Smooth muscle cell of the brain vasculature (primary cell): ENCODE measurements at regions not wholly inside any gene's neighbourhood (a gene's known extent, or its start where the extent isn't known, plus 50 kb on each side); places are given as distances from the start of the nearest gene placed in this dataset.
"Not testable (repeated sequence)": the region's sequence is repeated elsewhere in the genome, so short reads cannot be mapped to it uniquely, and the experiment has no call there.

Experiments used
- DNase-seq: peaks from one replicate; pipeline ENCODE4 v3.0.0-alpha.2; 2012; ENCODE audit warnings: low read depth, low spot score

DNA sequence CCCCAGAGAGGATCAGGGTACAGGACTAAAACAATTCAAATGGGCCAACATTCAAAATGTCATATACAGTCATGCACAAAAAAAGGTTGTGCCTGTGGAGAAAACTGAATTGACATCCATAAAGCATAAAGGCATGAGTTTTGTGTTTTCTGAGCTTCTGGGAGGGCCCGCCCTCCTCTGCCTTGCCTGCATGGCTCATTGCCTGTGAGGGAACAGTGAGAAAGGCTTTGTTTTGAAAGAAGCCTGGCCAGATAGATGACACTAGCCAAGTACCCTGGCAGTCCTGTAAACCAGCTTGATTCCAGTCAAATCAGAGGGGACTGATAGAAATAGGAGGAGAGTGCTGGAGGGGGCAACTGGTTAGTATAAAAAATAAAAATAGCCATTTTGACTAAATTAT lies 194.3 kb downstream of the KIT start:
- no peak for DNase-seq

- no peak for DNase-seq
Observed at GRCh38 chr4:54844911-54845310, 187.2 kb downstream of the KIT start.

- no peak for DNase-seq
Observed at GRCh38 chr4:54843946-54844345, 186.2 kb downstream of the KIT start.

- no peak for DNase-seq
Observed at GRCh38 chr4:54843106-54843505, 185.3 kb downstream of the KIT start.

- DNase-seq = no peak
Observed at GRCh38 chr4:54842656-54843055, 184.9 kb downstream of the KIT start.

GRCh38 chr4:54842226-54842625 lies 184.5 kb downstream of the KIT start:
- no peak for DNase-seq

DNA sequence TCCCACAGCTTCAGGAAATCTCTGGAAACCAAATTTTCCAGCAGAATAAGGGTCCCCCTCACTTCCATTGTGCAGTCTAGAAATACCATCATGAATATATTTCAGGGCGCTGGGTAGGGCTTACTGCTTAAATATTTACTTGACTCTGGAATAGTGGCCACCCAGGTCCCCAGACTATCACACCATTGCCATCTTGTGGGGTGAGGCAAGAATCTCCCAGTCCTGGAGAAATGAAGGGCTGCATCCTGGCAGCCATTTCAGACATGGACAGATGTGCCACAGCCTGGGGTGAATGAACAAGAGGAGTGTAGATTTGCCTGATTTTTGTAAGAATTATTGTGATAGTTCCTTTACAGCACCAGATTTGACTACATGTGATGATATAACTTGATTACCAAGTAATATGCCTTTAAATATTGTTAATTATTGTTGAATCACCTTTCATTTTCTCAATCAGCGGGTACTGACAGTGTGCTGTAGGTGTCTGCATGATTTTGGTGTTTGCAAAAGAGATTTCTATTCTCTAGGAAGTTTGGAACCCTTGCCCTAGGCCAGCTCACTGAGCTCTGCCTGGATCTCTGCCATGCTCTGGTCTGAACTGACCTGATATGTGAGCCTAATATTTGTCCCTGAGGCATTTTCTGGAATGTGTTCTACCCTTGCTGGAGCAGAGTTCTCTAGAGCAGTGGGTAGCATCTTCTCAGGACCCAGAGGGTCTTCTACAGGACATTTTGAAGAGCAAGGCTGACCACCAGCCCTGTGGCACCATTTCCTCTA lies 183.4 kb downstream of the KIT start:
- no peak for DNase-seq

GRCh38 chr4:54840430-54840829 lies 182.7 kb downstream of the KIT start:
- DNase-seq = no peak

DNA sequence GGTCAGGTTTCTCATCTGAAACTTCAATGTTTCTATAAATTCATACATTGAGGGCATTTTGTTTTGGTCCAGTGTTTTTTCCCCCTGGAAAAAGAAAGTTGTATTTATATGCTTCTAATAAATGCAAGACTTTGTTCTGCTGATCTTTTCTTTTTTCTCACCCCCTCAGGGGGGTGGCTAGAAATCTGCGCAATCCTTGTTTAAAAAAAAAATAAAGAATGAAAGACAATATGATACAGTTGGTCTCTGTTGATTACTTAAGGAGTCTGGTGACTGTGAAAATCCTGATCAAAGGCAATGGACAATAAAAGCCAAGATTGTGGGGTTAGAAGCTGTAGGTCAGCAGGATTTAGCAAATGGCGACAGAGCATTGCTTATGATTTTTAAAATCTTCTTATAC lies 180.5 kb downstream of the KIT start:
- DNase-seq = no peak

GRCh38 chr4:54837576-54838140 lies 179.9 kb downstream of the KIT start:
- DNase-seq = no peak

GRCh38 chr4:54828361-54828760 lies 170.6 kb downstream of the KIT start:
- DNase-seq = not testable (repeated sequence)

DNA sequence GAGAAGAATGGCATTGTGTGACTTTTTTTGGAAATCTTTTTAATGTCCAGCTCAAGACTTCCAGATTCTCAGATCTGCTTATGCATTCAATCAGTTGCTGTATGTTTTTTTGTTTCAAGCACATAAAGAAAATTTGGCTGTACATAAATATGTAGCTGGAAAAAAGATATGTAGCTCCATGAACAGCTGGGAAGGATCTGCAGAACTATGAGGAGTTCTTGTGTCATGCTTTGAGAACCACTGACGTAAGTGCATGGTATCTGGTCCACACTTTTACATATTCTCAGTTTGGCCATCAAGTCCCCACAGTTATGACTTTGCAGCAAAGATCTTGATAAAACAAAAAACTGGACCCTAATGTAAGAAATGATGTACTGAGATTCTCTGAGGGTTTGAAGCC lies 165.9 kb downstream of the KIT start:
- DNase-seq = no peak

DNA sequence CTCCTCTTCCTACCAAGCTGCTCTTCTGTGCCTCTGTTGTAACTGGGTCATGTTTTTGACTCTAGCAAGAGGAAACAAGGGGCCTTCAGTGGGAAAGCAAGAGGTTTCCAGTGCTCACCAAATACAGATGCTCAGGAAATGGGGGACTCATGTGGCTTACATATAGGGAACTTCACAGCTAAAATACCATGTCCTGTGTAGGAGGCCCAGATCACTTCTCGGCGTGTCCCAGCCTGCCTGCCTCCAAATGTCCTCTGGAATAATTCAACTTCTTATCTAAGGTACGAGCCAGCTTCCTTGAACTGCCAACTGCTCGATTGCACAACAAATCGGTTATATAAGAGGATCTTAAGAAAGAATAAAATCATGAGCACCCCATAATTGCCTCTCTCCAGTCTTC lies 161.3 kb downstream of the KIT start:
- DNase-seq = no peak

DNA sequence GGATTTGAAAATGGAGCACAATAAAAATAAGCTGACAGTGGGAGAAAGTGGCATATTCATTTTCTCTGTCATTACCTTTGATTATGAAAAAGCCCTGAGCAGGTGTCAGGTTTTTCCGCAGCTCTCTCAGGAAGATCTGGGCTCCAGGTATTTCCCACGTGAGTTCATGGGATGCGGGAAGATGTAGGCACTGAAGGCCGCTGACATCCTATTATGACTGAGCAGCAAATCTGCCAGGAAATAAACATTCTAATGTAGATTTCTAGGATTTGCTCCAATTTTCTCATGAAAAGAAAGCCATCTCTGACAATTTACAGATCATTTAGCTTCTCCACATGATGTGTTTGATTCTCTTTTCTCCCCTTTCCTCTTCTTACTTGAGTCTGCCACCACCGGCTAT lies 160.7 kb downstream of the KIT start:
- DNase-seq = no peak

DNA sequence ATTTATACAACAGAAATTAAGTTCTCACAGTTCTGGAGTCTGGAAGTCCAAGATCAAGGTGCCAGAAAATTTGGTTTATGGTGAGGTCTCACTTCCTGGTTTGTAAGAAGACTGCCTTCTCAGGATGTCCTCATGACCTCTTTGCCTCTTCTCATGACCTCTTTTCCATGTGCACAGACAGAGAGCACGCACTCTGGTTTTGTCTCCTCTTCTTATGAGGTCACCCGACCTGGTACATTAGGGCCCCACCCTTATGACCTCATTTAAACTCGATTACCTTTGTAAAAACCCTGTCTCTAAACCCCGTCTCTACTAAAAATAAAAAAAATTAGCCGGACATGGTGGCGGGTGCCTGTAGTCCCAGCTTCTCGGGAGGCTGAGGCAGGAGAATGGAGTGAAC lies 155.9 kb downstream of the KIT start:
- no peak for DNase-seq

DNA sequence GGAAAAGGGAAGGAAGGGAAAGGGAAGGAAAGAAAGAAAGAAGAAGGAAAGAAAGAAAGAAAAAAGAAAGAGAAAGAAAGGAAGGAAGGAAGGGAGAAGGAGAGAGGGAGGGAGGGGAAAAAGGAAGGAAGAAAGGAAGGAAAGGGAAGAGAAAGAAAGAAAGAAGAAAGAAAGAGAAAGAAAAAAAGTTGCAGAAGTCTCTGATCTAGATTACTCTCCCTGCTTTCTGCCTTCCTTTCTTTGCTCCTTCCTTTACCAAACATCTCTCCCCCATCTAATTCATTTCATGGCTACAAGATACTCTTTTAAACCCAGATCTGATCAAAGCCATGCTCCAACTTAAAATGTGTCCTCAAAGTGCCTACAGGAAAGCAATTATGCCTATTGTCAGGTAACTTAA lies 148.6 kb downstream of the KIT start:
- DNase-seq = no peak

DNA sequence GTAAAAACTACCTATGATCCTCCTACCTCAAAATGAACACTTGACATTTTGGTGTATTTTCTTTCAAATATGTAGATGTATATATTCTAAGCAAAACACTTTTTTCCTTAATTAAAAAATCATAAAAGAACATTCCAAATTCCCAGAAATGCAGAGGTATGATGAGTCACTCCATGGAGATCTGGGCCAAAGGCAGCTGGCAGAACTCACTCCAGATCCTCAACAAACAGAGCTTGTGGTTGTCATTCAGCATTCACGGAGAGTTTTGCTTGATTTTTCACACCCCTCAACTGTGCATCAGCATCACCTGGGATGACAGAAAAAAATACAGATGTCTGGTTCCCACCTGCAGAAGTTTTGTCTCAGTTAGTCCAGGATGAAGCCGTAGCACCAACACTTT lies 144.6 kb downstream of the KIT start:
- DNase-seq = no peak

DNA sequence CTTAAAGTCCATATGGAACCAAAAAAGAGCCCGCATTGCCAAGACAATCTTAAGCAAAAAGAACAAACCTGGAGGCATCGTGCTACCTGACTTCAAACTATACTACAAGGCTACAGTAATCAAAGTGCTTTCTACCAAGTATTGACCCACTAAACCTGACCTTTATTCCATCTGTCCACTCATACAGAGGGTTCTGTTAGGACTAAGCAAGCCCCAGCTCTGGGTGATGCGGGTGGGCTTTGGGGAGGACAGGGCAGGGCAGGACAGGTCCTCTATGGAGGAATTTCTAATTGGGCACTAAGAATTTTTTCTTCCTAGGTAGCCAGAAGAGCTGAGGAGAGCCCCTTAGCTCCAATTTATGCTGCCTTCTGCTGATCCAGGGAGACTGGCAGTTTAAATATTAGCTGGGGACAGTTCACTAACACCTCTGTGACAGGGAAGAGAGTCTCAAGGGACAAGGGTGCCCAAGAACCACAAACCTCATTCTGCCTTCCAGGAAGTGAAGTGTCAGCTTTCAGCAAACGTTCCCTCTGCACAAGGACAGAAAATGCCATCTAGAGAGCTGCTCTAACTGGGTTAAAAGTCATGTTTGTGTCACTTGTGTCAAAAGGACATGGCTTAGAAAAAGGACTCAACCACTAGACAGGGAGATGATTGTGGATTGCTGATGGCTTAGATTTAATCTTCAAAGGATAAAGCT lies 143.2 kb downstream of the KIT start:
- DNase-seq = no peak

GRCh38 chr4:54794579-54794978 lies 136.8 kb downstream of the KIT start:
- DNase-seq = no peak

GRCh38 chr4:54793856-54794422 lies 136.2 kb downstream of the KIT start:
- no peak for DNase-seq
